ENCODE measurements at regions not wholly inside any gene's neighbourhood (a gene's known extent, or its start where the extent isn't known, plus 50 kb on each side); places are given as distances from the start of the nearest gene placed in this dataset.

DNA sequence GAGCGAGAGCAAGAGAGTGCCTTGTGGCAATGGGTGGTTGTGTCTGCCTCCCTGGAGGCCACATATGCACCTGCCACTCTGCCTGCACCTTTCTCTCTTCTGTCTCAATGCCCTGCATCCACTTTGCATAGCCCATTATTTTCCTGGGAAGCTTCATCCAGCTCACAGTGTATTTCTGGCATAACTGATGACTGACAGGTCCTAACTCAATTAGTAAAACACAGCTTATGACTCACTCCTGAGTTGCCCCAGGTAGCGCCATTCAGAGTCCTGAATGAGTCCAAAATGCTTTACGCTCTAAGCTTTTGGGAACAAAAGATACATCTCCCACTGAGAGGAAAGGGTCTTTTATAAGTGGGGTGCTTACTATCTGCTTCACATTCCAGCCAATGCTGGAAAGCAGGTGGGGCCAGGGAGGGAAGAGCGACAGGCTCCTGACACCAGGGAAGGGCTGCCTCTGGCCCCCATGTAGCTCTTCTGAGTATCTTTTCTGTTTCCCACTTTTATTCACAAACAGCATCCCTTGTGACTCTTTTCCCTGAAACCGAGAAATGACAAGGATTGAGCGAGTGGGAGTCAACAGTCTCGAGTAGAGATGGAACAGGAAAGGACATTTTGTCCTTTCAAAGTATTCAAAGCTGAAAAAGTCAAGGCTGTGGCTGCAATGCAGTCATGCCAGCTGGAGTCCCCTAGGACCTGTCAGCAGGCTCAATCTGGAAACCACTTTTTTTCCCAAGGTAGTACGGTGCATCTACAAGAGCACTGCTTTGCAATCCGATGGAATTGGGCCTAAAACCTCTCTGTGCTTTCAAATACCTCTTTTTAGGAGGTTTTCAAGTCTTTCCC, 479.3 kb upstream of the PODXL start (continued):
- TF ChIP-seq ADNP (tag; IDR thresholded peaks at IDR 0.05) (no peak), ZNF165 (CRISPR knock-in tag; IDR thresholded peaks at IDR 0.05; ENCODE audit: borderline replicate concordance) (no peak), JUND (IDR thresholded peaks at IDR 0.05; ENCODE audit: borderline replicate concordance, low read depth, low read length) (no peak), JUND (tag; IDR thresholded peaks at IDR 0.05; ENCODE audit: borderline replicate concordance, low read depth, low read length) (no peak), NFIC (IDR thresholded peaks at IDR 0.05) (no peak)

DNA sequence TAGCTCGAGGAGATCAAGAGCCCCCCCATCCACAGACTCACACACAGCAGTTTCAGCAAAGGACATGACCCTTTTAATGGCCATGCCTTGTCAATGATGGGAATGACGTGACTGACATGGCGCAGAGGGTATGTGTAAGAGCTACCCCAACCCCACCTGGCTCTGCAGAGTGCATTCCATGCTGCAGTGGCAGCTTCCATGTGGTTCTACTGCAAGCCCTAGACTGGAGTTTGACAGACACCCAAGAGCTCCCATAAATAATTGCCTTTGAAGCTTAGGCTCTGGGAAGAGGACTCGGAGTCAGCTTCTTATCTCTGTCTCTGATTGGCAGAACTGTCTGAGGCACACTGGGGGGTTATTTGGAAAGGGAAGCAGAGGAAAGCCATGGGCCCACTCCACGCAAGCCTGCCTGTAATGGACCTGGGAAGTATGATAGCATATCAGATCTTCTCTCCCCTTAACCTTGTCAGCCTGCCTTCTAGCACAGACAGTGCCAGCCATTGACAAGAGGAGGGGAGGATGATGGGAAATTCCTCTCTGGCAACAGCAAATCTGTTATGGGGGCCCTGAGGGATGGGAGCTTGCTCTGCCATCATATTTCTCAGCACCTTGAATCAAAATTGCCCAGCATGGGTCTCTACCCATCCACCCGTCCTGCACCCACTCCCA, 478.5 kb upstream of the PODXL start:
- FAIRE-seq, result no peak
- no peaks in the 10 kb centered on the region for H3K27me3 ChIP-seq (ENCODE audit: control insufficient read depth in 2 of 2, insufficient read depth in 2 of 2, low read length in 2 of 2)
- 2% methylated on average over 6 of the region's 6 CpGs for WGBS (ENCODE audit: insufficient coverage, low coverage, missing lambda C conversion rate)
- no peaks in the 10 kb centered on the region for H3K9me1 ChIP-seq (ENCODE audit: control insufficient read depth, insufficient read depth, low read length)
- no peak overlapping the region for H3K4me3 ChIP-seq
- no peaks in the 10 kb centered on the region for H3K36me3 ChIP-seq (ENCODE audit: control insufficient read depth, insufficient read depth, low read length)
- H3K4me1 ChIP-seq (replicated peaks in 1 of 2; ENCODE audit: control insufficient read depth in 2 of 2, insufficient read depth in 2 of 2, low read length in 2 of 2), result no peaks in the 10 kb centered on the region
- intact Hi-C loops (cut with micrococcal nuclease), result no loop called here
- ChIA-PET POLR2A (interaction anchor here (0.6 to 0.7 kb wide), 2 partner anchors 96 to 120 kb away, joined by 3 to 4 read pairs; no protein-coding TSS in a partner anchor), CTCF (ENCODE audit: low intra/inter-chr PET ratio) (no interaction called here)
- BruUV-seq (replicated peaks), result no TSS peak
- no peak overlapping the region for H2AFZ ChIP-seq (ENCODE audit: low read depth, low read length)
- DNase-seq (ENCODE audit: extremely low read depth in 1 of 4, low spot score in 3 of 4), result no peak
- ATAC-seq, result no peak
- in situ Hi-C loops (cut with MboI), result no loop called here
- no peaks in the 10 kb centered on the region for H3K9me3 ChIP-seq (replicated peaks; ENCODE audit: control insufficient read depth, insufficient read depth, low read depth, low read length)
- H3K4me2 ChIP-seq (ENCODE audit: insufficient read depth, low read length), result no peak overlapping the region
- no peak overlapping the region for H3K27ac ChIP-seq (ENCODE audit: extremely low read depth, low read depth, low read length)
- no peaks in the 10 kb centered on the region for H3K79me2 ChIP-seq (ENCODE audit: control insufficient read depth, insufficient read depth, low read length)
- no peaks in the 10 kb centered on the region for H4K20me1 ChIP-seq (replicated peaks; ENCODE audit: control insufficient read depth, insufficient read depth, low read length)
- no peak overlapping the region for H3K9ac ChIP-seq (ENCODE audit: insufficient read depth in 1 of 2, low read depth in 2 of 2, low read length in 2 of 2)
- TF ChIP-seq ZKSCAN8 (CRISPR knock-in tag; IDR thresholded peaks at IDR 0.05) (no peak), ZC3H11A (IDR thresholded peaks at IDR 0.05; ENCODE audit: low read depth, low read length) (no peak), BRD4 (IDR thresholded peaks at IDR 0.05) (no peak), STAG1 (CRISPR knock-in tag; IDR thresholded peaks at IDR 0.05; ENCODE audit: borderline replicate concordance) (no peak), ZBTB1 (CRISPR knock-in tag; IDR thresholded peaks at IDR 0.05; ENCODE audit: borderline replicate concordance, low read depth) (no peak), TEAD1 (CRISPR knock-in tag; IDR thresholded peaks at IDR 0.05) (no peak), FOXP1 (CRISPR knock-in tag; IDR thresholded peaks at IDR 0.05) (no peak), TCF7L2 (IDR thresholded peaks at IDR 0.05; ENCODE audit: low read depth, low read length) (no peak)
- TF ChIP-seq, protein P1, sequence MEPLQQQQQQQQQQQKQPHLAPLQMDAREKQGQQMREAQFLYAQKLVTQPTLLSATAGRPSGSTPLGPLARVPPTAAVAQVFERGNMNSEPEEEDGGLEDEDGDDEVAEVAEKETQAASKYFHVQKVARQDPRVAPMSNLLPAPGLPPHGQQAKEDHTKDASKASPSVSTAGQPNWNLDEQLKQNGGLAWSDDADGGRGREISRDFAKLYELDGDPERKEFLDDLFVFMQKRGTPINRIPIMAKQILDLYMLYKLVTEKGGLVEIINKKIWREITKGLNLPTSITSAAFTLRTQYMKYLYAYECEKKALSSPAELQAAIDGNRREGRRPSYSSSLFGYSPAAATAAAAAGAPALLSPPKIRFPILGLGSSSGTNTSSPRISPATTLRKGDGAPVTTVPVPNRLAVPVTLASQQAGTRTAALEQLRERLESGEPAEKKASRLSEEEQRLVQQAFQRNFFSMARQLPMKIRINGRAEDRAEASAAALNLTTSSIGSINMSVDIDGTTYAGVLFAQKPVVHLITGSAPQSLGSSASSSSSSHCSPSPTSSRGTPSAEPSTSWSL (CRISPR knock-in tag; IDR thresholded peaks at IDR 0.05; ENCODE audit: borderline replicate concordance), result no peak
- TF ChIP-seq, protein P2, sequence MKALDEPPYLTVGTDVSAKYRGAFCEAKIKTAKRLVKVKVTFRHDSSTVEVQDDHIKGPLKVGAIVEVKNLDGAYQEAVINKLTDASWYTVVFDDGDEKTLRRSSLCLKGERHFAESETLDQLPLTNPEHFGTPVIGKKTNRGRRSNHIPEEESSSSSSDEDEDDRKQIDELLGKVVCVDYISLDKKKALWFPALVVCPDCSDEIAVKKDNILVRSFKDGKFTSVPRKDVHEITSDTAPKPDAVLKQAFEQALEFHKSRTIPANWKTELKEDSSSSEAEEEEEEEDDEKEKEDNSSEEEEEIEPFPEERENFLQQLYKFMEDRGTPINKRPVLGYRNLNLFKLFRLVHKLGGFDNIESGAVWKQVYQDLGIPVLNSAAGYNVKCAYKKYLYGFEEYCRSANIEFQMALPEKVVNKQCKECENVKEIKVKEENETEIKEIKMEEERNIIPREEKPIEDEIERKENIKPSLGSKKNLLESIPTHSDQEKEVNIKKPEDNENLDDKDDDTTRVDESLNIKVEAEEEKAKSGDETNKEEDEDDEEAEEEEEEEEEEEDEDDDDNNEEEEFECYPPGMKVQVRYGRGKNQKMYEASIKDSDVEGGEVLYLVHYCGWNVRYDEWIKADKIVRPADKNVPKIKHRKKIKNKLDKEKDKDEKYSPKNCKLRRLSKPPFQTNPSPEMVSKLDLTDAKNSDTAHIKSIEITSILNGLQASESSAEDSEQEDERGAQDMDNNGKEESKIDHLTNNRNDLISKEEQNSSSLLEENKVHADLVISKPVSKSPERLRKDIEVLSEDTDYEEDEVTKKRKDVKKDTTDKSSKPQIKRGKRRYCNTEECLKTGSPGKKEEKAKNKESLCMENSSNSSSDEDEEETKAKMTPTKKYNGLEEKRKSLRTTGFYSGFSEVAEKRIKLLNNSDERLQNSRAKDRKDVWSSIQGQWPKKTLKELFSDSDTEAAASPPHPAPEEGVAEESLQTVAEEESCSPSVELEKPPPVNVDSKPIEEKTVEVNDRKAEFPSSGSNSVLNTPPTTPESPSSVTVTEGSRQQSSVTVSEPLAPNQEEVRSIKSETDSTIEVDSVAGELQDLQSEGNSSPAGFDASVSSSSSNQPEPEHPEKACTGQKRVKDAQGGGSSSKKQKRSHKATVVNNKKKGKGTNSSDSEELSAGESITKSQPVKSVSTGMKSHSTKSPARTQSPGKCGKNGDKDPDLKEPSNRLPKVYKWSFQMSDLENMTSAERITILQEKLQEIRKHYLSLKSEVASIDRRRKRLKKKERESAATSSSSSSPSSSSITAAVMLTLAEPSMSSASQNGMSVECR (CRISPR knock-in tag; IDR thresholded peaks at IDR 0.05), result no peak
